Mesenchymal stem cell (in vitro differentiated cells and primary cell): ENCODE measurements at regions not wholly inside any gene's neighbourhood (a gene's known extent, or its start where the extent isn't known, plus 50 kb on each side); places are given as distances from the start of the nearest gene placed in this dataset.

Experiments
- DNase-seq: peaks from one replicate; pipeline ENCODE4 v3.0.0-alpha.2; 2013
- H2AFZ ChIP-seq: one replicate; pipeline ENCODE4 v1.6.1; 2013; ENCODE audit warnings: low read depth, mild to moderate bottlenecking, control low read depth, inconsistent platforms, low read length, moderate library complexity
- H2AK5ac ChIP-seq: 2 replicates; pipeline ENCODE4 v1.6.1; 2013; ENCODE audit warnings: low read length, moderate library complexity, mild to moderate bottlenecking, inconsistent platforms; ENCODE audit not compliant: severe bottlenecking
- H2BK120ac ChIP-seq: one replicate; pipeline ENCODE4 v1.6.1; 2013; ENCODE audit warnings: low read depth, mild to moderate bottlenecking, inconsistent platforms, low read length, moderate library complexity
- H2BK12ac ChIP-seq, 2 experiments: one replicate each; pipeline ENCODE4 v1.6.1; 2013; ENCODE audit warnings: inconsistent platforms in 2 of 2, low read length in 2 of 2, mild to moderate bottlenecking in 2 of 2, moderate library complexity in 2 of 2, control low read depth in 1 of 2
- H2BK15ac ChIP-seq: one replicate; pipeline ENCODE4 v1.6.1; 2013; ENCODE audit warnings: mild to moderate bottlenecking, low read depth, inconsistent platforms; ENCODE audit not compliant: poor library complexity, severe bottlenecking
- H2BK5ac ChIP-seq: 2 replicates; pipeline ENCODE4 v1.6.1; 2013; ENCODE audit warnings: low read depth, mild to moderate bottlenecking, low read length, control low read depth, inconsistent platforms; ENCODE audit not compliant: poor library complexity, severe bottlenecking
- H3K14ac ChIP-seq, 2 experiments: one replicate each; pipeline ENCODE4 v1.6.1; 2013; ENCODE audit warnings: inconsistent platforms in 2 of 2, low read length in 2 of 2, control low read depth in 1 of 2, mild to moderate bottlenecking in 1 of 2, moderate library complexity in 1 of 2
- H3K18ac ChIP-seq, 2 experiments: one replicate each; pipeline ENCODE4 v1.6.1; 2013; ENCODE audit warnings: inconsistent platforms in 2 of 2, low read length in 2 of 2, control low read depth in 1 of 2, low read depth in 1 of 2, mild to moderate bottlenecking in 1 of 2
- H3K23ac ChIP-seq, 2 experiments: one replicate each; pipeline ENCODE4 v1.6.1; 2013; ENCODE audit warnings: inconsistent platforms in 2 of 2, low read length in 2 of 2, mild to moderate bottlenecking in 2 of 2, moderate library complexity in 2 of 2, control low read depth in 1 of 2
- H3K27ac ChIP-seq: 2 replicates; pipeline ENCODE4 v1.5.1; 2013; ENCODE audit warnings: mild to moderate bottlenecking, moderate library complexity, low read length, control low read depth, inconsistent platforms; ENCODE audit not compliant: poor library complexity, severe bottlenecking
- H3K27me3 ChIP-seq, 2 experiments: 2 replicates each; pipeline versions ENCODE4 v1.6.1 to v1.7.0; 2013; ENCODE audit warnings: low read length in 2 of 2, mild to moderate bottlenecking in 2 of 2, moderate library complexity in 2 of 2, control low read depth in 1 of 2, inconsistent platforms in 1 of 2; ENCODE audit not compliant: control insufficient read depth in 1 of 2, insufficient read depth in 1 of 2
- H3K36me3 ChIP-seq, 2 experiments: 2 replicates each; pipeline versions ENCODE4 v1.6.1 to v1.7.0; 2013; ENCODE audit warnings: low read length in 2 of 2, control low read depth in 1 of 2, inconsistent platforms in 1 of 2, low read depth in 1 of 2, mild to moderate bottlenecking in 1 of 2; ENCODE audit not compliant: insufficient read depth in 2 of 2, control insufficient read depth in 1 of 2
- H3K4ac ChIP-seq, 2 experiments: one replicate each; pipeline ENCODE4 v1.6.1; 2013; ENCODE audit warnings: inconsistent platforms in 2 of 2, low read length in 2 of 2, mild to moderate bottlenecking in 2 of 2, moderate library complexity in 2 of 2, control low read depth in 1 of 2, low read depth in 1 of 2
- H3K4me1 ChIP-seq: 2 replicates; pipeline ENCODE4 v1.6.1; 2013; ENCODE audit warnings: low read depth, low read length, control low read depth; ENCODE audit not compliant: control insufficient read depth, insufficient read depth
- H3K4me2 ChIP-seq: 2 replicates; pipeline ENCODE4 v1.6.1; 2013; ENCODE audit warnings: low read length, mild to moderate bottlenecking, inconsistent platforms; ENCODE audit not compliant: poor library complexity, severe bottlenecking
- H3K4me3 ChIP-seq, 2 experiments: 2 replicates each; pipeline versions ENCODE4 v1.5.1 to v1.7.0; 2013; ENCODE audit warnings: low read length in 2 of 2, mild to moderate bottlenecking in 2 of 2, control low read depth in 1 of 2, low read depth in 1 of 2; ENCODE audit not compliant: insufficient read depth in 1 of 2
- H3K79me1 ChIP-seq: replicated peaks from 2 replicates; pipeline ENCODE4 v1.6.1; 2013; ENCODE audit warnings: mild to moderate bottlenecking, control low read depth, low read length, inconsistent platforms; ENCODE audit not compliant: poor library complexity, severe bottlenecking
- H3K9ac ChIP-seq: 2 replicates; pipeline ENCODE4 v1.7.0; 2013; ENCODE audit warnings: mild to moderate bottlenecking, low read length, moderate library complexity
- H3K9me3 ChIP-seq: 2 replicates; pipeline ENCODE4 v1.7.0; 2013; ENCODE audit warnings: mild to moderate bottlenecking, low read length; ENCODE audit not compliant: control insufficient read depth
- H4K8ac ChIP-seq: one replicate; pipeline ENCODE4 v1.6.1; 2013; ENCODE audit warnings: inconsistent platforms, mild to moderate bottlenecking, low read length, moderate library complexity
- H4K91ac ChIP-seq: one replicate; pipeline ENCODE4 v1.6.1; 2013; ENCODE audit warnings: mild to moderate bottlenecking, low read length, inconsistent platforms
- WGBS: methylation state at CpG from one replicate; pipeline ENCODE4 v1.1.7; 2013; ENCODE audit warnings: mixed read lengths; 5-methylcytosine and 5-hydroxymethylcytosine counted together

- 28% methylated on average over 2 of the region's 2 CpGs for WGBS
- no peak overlapping the region for H3K23ac ChIP-seq
- no peak overlapping the region for H3K9ac ChIP-seq
Observed at GRCh38 chr2:217621391-217621801, 381.4 kb downstream of the TNS1 start.

GRCh38 chr2:217618744-217619143 lies 384.1 kb downstream of the TNS1 start:
- H3K27ac ChIP-seq, result no peak overlapping the region
- no peak for DNase-seq
- H3K23ac ChIP-seq, result no peak overlapping the region
- no peak overlapping the region for H3K14ac ChIP-seq
- H2AFZ ChIP-seq, result no peak overlapping the region
- H3K9ac ChIP-seq, result no peak overlapping the region
- no peak overlapping the region for H4K8ac ChIP-seq
- H2BK120ac ChIP-seq, result no peak overlapping the region
- H2BK15ac ChIP-seq, result no peak overlapping the region
- peak overlapping the region; percentile 61 for H2AK5ac ChIP-seq
- H2BK5ac ChIP-seq, result no peak overlapping the region
- no peak overlapping the region for H2BK12ac ChIP-seq
- no CpG with 5 or more reads among the region's 2 CpGs for WGBS
- H3K79me1 ChIP-seq, result no peaks in the 10 kb centered on the region
- no peak overlapping the region for H3K4me2 ChIP-seq
- peaks cover 15% of the 10 kb centered on the region for H3K4me1 ChIP-seq
- no peaks in the 10 kb centered on the region for H3K9me3 ChIP-seq
- H3K27me3 ChIP-seq, result peaks cover 0 to 8% of the 10 kb centered on the region in 2 experiments
- no peak overlapping the region for H3K18ac ChIP-seq
- H3K4ac ChIP-seq, result no peak overlapping the region
- no peaks in the 10 kb centered on the region for H3K36me3 ChIP-seq
- no peak overlapping the region for H4K91ac ChIP-seq
- no peak overlapping the region for H3K4me3 ChIP-seq

More at GRCh38 chr2:217621391-217621801, 381.4 kb downstream of the TNS1 start:
- Histone ChIP-seq H3K79me1 (no peaks in the 10 kb centered on the region), H3K27me3 (peaks cover 0 to 8% of the 10 kb centered on the region in 2 experiments), H3K4me2 (no peak overlapping the region), H4K8ac (peak overlapping the region; percentile 83), H2AK5ac (peak overlapping the region; percentile 98), H2BK15ac (no peak overlapping the region), H2BK120ac (no peak overlapping the region), H2BK12ac (peak overlapping the region in 1 of 2 experiments; percentile 86), H3K27ac (peak overlapping the region; percentile 82), H2AFZ (no peak overlapping the region), H3K14ac (no peak overlapping the region), H3K4me1 (peaks cover 15% of the 10 kb centered on the region), H3K36me3 (no peaks in the 10 kb centered on the region), H3K4ac (peak overlapping the region; percentile 46 to 77), H3K9me3 (no peaks in the 10 kb centered on the region), H3K18ac (peak overlapping the region; percentile 83 to 92), H2BK5ac (peak overlapping the region; percentile 84), H4K91ac (peak overlapping the region; percentile 62), H3K4me3 (no peak overlapping the region)
- DNase-seq, result peak; percentile 56

- H2BK120ac ChIP-seq, result no peak overlapping the region
- DNase-seq, result no peak
- H2BK15ac ChIP-seq, result no peak overlapping the region
- no peak overlapping the region for H3K14ac ChIP-seq
- peaks cover 15% of the 10 kb centered on the region for H3K4me1 ChIP-seq
- peak overlapping the region; percentile 29 for H2AK5ac ChIP-seq
- peak overlapping the region; percentile 60 for H2BK5ac ChIP-seq
- no peak overlapping the region for H3K4me3 ChIP-seq
- H3K27me3 ChIP-seq, result peaks cover 0 to 8% of the 10 kb centered on the region in 2 experiments
- H4K8ac ChIP-seq, result no peak overlapping the region
- 94% methylated on average over 5 of the region's 8 CpGs for WGBS
- no peaks in the 10 kb centered on the region for H3K9me3 ChIP-seq
- H4K91ac ChIP-seq, result no peak overlapping the region
- H2AFZ ChIP-seq, result no peak overlapping the region
- H3K4me2 ChIP-seq, result no peak overlapping the region
- no peak overlapping the region for H3K23ac ChIP-seq
- no peak overlapping the region for H3K9ac ChIP-seq
- H3K18ac ChIP-seq, result peak overlapping the region in 1 of 2 experiments; percentile 54
- peak overlapping the region; percentile 69 for H3K27ac ChIP-seq
- no peaks in the 10 kb centered on the region for H3K79me1 ChIP-seq
- no peaks in the 10 kb centered on the region for H3K36me3 ChIP-seq
- no peak overlapping the region for H2BK12ac ChIP-seq
- H3K4ac ChIP-seq, result no peak overlapping the region
Observed at GRCh38 chr2:217617616-217618022, 385.2 kb downstream of the TNS1 start.

GRCh38 chr2:217616936-217617335 lies 385.9 kb downstream of the TNS1 start:
- Histone ChIP-seq H3K9ac (no peak overlapping the region), H4K8ac (no peak overlapping the region), H3K4me1 (peaks cover 11% of the 10 kb centered on the region), H3K18ac (no peak overlapping the region), H3K27me3 (peaks cover 0 to 6% of the 10 kb centered on the region in 2 experiments), H2BK5ac (no peak overlapping the region), H2BK12ac (no peak overlapping the region), H3K4me2 (no peak overlapping the region), H3K9me3 (no peaks in the 10 kb centered on the region), H3K79me1 (no peaks in the 10 kb centered on the region), H4K91ac (no peak overlapping the region), H3K27ac (peak overlapping the region; percentile 21), H2BK120ac (no peak overlapping the region), H3K4ac (no peak overlapping the region), H3K14ac (no peak overlapping the region), H3K23ac (no peak overlapping the region), H3K36me3 (no peaks in the 10 kb centered on the region), H2BK15ac (no peak overlapping the region), H2AFZ (no peak overlapping the region), H3K4me3 (no peak overlapping the region), H2AK5ac (no peak overlapping the region)
- no peak for DNase-seq
- 84% methylated on average over 2 of the region's 4 CpGs for WGBS
